ENCODE measurements at regions not wholly inside any gene's neighbourhood (a gene's known extent, or its start where the extent isn't known, plus 50 kb on each side); places are given as distances from the start of the nearest gene placed in this dataset.

- TF ChIP-seq ZNF549 (tag by site-specific recombination; IDR thresholded peaks at IDR 0.05) (no peak), ZNF350 (tag by site-specific recombination; IDR thresholded peaks at IDR 0.05) (no peak), IKZF3 (tag by site-specific recombination; IDR thresholded peaks at IDR 0.05) (no peak), RBAK (tag by site-specific recombination; IDR thresholded peaks at IDR 0.05) (no peak), ZNF274 (IDR thresholded peaks at IDR 0.05; ENCODE audit: low read length) (no peak), ZNF274 (tag by site-specific recombination; IDR thresholded peaks at IDR 0.05; ENCODE audit: borderline replicate concordance) (no peak), ZNF626 (tag by site-specific recombination; IDR thresholded peaks at IDR 0.05) (no peak)
Measured at GRCh38 chr13:40370661-40371060, 295.8 kb downstream of the FOXO1 start.
